ENCODE measurements at regions not wholly inside any gene's neighbourhood (a gene's known extent, or its start where the extent isn't known, plus 50 kb on each side); places are given as distances from the start of the nearest gene placed in this dataset.

DNA sequence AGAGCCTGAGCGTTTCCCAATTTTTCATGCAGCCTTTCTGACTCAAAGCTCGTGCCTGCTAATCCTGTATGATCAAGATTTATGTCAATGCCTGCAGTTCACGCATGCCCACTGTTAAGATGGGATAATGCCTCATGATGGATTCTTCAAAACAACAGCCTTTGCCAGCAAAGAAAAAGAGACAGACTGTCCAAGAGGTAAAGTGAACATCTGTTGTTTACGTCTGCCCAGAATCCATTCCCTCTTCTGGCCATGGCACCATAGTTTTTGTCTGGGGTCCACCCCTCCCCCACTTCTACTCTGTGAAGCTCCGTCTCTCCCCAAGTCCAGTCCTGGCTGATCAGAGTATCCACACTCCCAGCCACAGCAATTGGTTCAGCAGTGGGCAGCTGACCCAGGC, 91.9 kb upstream of the EYA2 start:
- H3K4me3 ChIP-seq: no peak overlapping the region
- H3K9me3 ChIP-seq: no peaks in the 10 kb centered on the region
- TF ChIP-seq POLR2A (IDR thresholded peaks at IDR 0.05): no peak
- TF ChIP-seq CTCF (IDR thresholded peaks at IDR 0.05): no peak
- no peaks in the 10 kb centered on the region for H3K4me1 ChIP-seq
- no peaks in the 10 kb centered on the region for H3K27me3 ChIP-seq
- DNase-seq: no peak
- no peak overlapping the region for H3K27ac ChIP-seq
- no peaks in the 10 kb centered on the region for H3K36me3 ChIP-seq

DNA sequence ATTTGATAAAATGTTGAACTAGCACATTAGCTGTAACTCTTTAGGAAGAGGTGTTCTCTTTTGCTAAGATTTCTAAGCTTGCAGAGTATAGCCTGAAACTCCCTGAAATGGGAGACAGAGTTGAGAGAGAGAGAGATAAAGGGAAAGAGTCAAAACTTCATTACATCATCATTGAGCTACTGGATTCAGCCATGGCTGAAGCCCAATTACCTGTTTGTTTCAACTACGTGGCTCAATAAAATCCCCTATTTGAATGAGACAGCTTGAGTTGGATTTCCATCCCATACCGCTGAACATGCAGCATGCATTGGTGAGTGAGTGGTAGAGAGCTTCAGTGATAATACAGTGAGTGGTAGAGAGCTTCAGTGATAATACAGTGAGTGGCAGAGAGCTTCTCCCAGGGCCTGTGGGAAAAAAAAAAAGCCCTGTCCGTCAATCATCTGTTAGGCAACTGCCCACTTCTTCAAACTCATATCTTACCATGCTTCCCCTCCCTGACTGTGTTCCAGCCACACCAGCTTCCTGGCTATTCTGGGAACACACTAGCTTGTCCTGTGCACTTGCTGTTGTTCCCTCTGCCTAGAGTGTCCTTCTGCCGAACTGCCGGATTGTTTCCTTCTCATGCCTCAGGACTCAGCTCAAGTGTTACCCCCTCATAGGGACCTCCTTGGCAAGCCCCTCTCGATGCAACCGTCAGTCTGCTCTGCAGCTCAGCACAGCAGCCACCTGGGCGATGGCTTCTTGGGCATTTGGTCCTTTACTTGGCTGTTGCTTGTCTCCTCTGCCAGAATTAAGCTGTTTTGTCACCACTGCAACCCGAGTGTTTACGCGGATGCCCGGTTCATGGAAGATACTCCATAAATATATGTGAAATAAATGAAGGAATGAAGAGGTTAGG, 91.3 kb upstream of the EYA2 start:
- no peak overlapping the region for H3K4me3 ChIP-seq
- DNase-seq: no peak
- TF ChIP-seq CTCF (IDR thresholded peaks at IDR 0.05) (no peak), POLR2A (IDR thresholded peaks at IDR 0.05) (no peak)
- H3K27ac ChIP-seq: no peak overlapping the region
- no peaks in the 10 kb centered on the region for H3K9me3 ChIP-seq
- no peaks in the 10 kb centered on the region for H3K4me1 ChIP-seq
- H3K36me3 ChIP-seq: no peaks in the 10 kb centered on the region
- H3K27me3 ChIP-seq: no peaks in the 10 kb centered on the region

- Histone ChIP-seq H3K36me3 (no peaks in the 10 kb centered on the region), H3K4me1 (no peaks in the 10 kb centered on the region), H3K27ac (no peak overlapping the region), H3K9me3 (no peaks in the 10 kb centered on the region), H3K4me3 (no peak overlapping the region), H3K27me3 (no peaks in the 10 kb centered on the region)
- DNase-seq: no peak
- TF ChIP-seq POLR2A (IDR thresholded peaks at IDR 0.05) (no peak), CTCF (IDR thresholded peaks at IDR 0.05) (no peak)
These were observed 90.5 kb upstream of the EYA2 start for GRCh38 chr20:46804126-46804525.

- Histone ChIP-seq H3K4me3 (no peak overlapping the region), H3K9me3 (no peaks in the 10 kb centered on the region), H3K27me3 (no peaks in the 10 kb centered on the region), H3K27ac (no peak overlapping the region), H3K36me3 (no peaks in the 10 kb centered on the region), H3K4me1 (no peaks in the 10 kb centered on the region)
- DNase-seq: no peak
- TF ChIP-seq CTCF (IDR thresholded peaks at IDR 0.05) (no peak), POLR2A (IDR thresholded peaks at IDR 0.05) (no peak)
These were observed 88.8 kb upstream of the EYA2 start for GRCh38 chr20:46805836-46806235.

DNA sequence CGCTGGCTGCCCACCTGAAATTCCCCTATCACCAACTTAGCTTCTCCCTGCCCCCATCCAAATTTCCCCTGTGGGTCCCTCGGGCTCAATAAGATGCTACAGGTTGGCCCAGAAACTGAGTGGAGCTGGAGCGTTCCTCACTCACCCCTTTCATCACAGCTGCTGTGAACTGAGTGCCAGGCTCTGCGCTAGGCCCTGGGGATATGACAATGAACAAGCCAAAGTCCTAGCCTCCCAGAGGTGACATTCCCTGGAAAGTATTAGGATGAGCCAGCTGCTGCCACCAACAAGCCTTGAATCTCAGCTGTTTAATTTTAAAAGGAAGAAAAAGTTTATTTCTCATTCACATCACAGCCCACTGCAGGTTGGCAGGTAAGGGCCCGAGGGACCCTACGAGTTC, 86.6 kb upstream of the EYA2 start:
- H3K27ac ChIP-seq: no peak overlapping the region

More for the DNA sequence above, 86.6 kb upstream of the EYA2 start:
- Histone ChIP-seq H3K9me3 (no peaks in the 10 kb centered on the region), H3K4me1 (peaks cover 0 to 8% (median 0%) of the 10 kb centered on the region in 4 donors), H3K4me3 (no peak overlapping the region), H3K36me3 (no peaks in the 10 kb centered on the region), H3K27me3 (peaks cover 0 to 5% of the 10 kb centered on the region in 2 donors)
- TF ChIP-seq CTCF (IDR thresholded peaks at IDR 0.05): no peak
- no peak for TF ChIP-seq POLR2A (IDR thresholded peaks at IDR 0.05)
- DNase-seq: no peak
